ENCODE measurements at regions not wholly inside any gene's neighbourhood (a gene's known extent, or its start where the extent isn't known, plus 50 kb on each side); places are given as distances from the start of the nearest gene placed in this dataset.

DNA sequence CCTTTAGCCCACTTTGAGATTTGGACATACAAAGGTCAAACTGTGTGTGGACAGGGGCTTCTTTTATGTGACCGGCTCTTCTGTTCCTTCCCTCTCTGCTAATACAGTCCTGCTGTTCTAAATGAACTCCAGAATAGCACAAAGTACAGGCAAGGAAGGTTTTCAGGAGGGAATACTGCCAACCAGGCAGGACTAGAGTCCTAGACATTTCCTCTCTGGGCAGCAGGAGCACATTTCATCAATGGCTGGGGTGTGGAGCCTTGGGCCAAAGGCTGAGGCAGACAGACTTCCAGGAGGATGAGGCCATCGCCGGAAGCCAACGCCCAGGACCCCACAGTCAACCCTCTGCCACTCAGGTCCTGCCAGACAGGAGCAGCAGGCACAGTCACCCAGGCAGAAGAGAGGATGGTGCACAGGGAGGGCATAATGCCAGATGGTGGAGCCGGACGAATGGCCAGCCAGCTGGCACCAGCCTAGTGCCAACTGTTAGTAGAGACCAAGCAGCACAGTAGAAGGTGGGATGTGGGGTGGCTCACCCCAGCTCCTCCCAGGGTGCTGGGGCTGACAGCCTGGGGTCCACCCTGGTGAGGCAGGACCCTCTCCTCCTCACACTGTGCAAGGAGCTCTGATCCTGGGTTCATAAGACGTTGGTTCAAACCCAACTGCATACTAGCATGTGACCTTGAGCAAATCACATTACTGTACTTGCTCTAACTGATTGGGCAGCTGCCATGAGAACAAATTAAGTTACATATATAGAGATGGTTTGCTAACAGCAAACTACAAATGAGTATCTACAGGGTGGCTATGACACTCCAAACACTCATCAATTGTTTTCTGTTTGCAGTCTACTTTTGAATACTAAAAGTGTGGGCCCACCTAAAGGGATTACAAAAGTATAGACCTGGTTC, 410.7 kb downstream of the SIPA1L2 start:
- no peaks in the 10 kb centered on the region for H3K4me1 ChIP-seq
- no peak overlapping the region for H3K4me3 ChIP-seq
- H3K36me3 ChIP-seq = no peaks in the 10 kb centered on the region
- no peaks in the 10 kb centered on the region for H3K27me3 ChIP-seq
- DNase-seq (ENCODE audit: low spot score in 2 of 2) = no peak
- H3K27ac ChIP-seq = no peak overlapping the region
- 87 to 90% methylated on average over 5 to 7 of the region's 7 CpGs for WGBS, 2 donors
- TF ChIP-seq POLR2A (IDR thresholded peaks at IDR 0.05) (no peak), EP300 (IDR thresholded peaks at IDR 0.05) (no peak)
- TF ChIP-seq, protein P1, sequence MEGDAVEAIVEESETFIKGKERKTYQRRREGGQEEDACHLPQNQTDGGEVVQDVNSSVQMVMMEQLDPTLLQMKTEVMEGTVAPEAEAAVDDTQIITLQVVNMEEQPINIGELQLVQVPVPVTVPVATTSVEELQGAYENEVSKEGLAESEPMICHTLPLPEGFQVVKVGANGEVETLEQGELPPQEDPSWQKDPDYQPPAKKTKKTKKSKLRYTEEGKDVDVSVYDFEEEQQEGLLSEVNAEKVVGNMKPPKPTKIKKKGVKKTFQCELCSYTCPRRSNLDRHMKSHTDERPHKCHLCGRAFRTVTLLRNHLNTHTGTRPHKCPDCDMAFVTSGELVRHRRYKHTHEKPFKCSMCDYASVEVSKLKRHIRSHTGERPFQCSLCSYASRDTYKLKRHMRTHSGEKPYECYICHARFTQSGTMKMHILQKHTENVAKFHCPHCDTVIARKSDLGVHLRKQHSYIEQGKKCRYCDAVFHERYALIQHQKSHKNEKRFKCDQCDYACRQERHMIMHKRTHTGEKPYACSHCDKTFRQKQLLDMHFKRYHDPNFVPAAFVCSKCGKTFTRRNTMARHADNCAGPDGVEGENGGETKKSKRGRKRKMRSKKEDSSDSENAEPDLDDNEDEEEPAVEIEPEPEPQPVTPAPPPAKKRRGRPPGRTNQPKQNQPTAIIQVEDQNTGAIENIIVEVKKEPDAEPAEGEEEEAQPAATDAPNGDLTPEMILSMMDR (IDR thresholded peaks at IDR 0.05) = no peak
- no peaks in the 10 kb centered on the region for H3K9me3 ChIP-seq

DNA sequence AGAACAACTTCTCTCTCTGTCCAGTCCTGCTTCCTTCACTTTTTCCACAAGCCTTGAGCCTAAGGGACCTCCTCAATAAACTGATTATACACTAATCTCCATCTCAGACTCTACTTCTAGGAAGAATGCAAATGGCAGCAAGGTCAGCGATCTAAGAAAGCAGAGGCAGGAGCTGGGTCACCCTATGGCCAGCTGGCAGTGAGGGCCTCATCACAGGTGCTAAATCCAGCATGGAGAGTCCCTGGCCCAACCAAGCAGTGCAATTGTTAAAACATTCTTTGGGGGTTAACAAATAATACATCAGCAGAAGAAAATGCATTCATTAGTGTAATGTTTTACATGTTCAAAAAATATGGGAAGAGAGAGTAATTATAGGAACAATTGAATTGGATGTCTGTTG, 416.0 kb downstream of the SIPA1L2 start:
- Histone ChIP-seq H3K4me3 (no peak overlapping the region), H3K27me3 (no peaks in the 10 kb centered on the region), H3K27ac (no peak overlapping the region), H3K9me3 (no peaks in the 10 kb centered on the region), H3K36me3 (no peaks in the 10 kb centered on the region), H3K4me1 (peaks cover 0 to 16% (median 0%) of the 10 kb centered on the region in 4 donors)
- no peak for DNase-seq (ENCODE audit: low spot score in 2 of 2)
- TF ChIP-seq, protein P1 (IDR thresholded peaks at IDR 0.05) = no peak
- TF ChIP-seq POLR2A (IDR thresholded peaks at IDR 0.05) (no peak), EP300 (IDR thresholded peaks at IDR 0.05) (no peak)
- 79 to 87% methylated on average over 1 of the region's 1 CpG for WGBS, 2 donors

DNA sequence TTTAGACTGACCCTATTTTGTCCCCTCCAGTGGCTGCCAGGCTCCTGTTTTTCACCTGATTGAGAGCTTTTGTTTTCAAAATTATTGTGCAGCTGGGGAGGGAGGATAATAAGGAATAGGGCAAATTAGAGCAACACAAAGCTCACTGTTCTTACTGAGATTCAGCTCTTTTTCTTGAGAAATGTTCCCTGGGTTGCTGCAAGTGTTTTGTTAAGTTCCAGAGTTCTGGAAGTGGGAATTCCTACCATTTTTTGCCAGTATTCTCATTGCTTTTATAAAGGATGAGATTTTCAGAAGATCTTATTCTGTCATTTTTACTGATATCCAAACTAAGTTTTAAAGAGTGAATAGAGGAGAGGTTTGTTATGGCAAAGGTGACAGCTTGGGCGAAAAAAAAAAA, 417.7 kb downstream of the SIPA1L2 start:
- no peak for DNase-seq (ENCODE audit: low spot score in 2 of 2)
- Histone ChIP-seq H3K27me3 (no peaks in the 10 kb centered on the region), H3K4me1 (peaks cover 0 to 16% (median 0%) of the 10 kb centered on the region in 4 donors), H3K9me3 (no peaks in the 10 kb centered on the region), H3K4me3 (no peak overlapping the region), H3K27ac (peak overlapping the region in 2 of 4 donors; percentile 45 to 68), H3K36me3 (no peaks in the 10 kb centered on the region)
- WGBS, 2 donors = 44 to 48% methylated on average over 1 of the region's 1 CpG
- TF ChIP-seq, protein P1 (IDR thresholded peaks at IDR 0.05) = no peak
- TF ChIP-seq POLR2A (IDR thresholded peaks at IDR 0.05) (no peak), EP300 (IDR thresholded peaks at IDR 0.05) (no peak)

DNA sequence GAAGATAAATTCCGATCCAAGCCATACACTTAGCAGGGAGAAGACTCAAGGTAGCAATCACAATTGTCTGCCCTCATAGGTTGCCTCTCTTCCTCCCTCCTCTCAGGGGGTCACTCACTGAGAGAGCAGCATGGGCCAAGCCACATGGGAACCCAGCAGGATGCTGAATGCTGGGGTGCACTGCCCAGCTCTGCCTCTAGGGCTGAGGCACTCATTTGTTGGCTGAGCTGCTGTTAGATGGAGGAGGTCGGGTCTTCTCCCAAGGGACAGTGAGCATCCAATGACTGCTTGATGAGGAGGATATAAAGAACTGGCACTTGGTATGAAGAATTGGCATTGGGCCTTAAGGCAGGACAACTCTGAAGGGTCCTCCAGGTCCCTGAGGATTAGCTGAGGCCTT, 418.8 kb downstream of the SIPA1L2 start:
- H3K27ac ChIP-seq = no peak overlapping the region
- TF ChIP-seq, protein P1 (IDR thresholded peaks at IDR 0.05) = peak in 1 of 5 experiments; percentile 20
- TF ChIP-seq POLR2A (IDR thresholded peaks at IDR 0.05) = no peak
- WGBS, 2 donors = 81 to 100% methylated on average over 2 of the region's 2 CpGs
- no peak for DNase-seq (ENCODE audit: low spot score in 2 of 2)
- H3K27me3 ChIP-seq = no peaks in the 10 kb centered on the region
- H3K4me1 ChIP-seq = peaks cover 0 to 16% (median 0%) of the 10 kb centered on the region in 4 donors
- no peaks in the 10 kb centered on the region for H3K36me3 ChIP-seq
- no peak overlapping the region for H3K4me3 ChIP-seq
- H3K9me3 ChIP-seq = no peaks in the 10 kb centered on the region

DNA sequence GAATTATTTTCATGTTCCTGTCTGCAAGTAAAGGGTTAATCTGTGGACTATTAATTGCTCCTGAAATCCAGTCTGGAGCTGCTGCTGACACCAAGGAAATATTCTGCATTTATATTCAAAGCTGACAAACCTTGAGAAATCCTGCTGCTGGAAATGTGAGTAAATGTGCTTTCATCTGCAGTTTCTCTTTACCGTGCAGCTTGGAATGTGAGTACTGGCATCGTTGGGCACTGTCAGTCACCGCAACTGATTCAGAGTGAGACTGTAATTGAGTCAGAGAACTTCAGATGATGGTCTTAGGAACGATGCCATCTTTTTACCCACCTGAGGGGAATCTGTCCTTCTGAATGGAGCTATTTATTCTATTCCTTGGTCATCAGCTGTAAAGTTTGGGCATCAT, 420.6 kb downstream of the SIPA1L2 start:
- Histone ChIP-seq H3K36me3 (no peaks in the 10 kb centered on the region), H3K4me1 (peaks cover 0 to 16% (median 0%) of the 10 kb centered on the region in 4 donors), H3K9me3 (no peaks in the 10 kb centered on the region), H3K4me3 (no peak overlapping the region), H3K27me3 (no peaks in the 10 kb centered on the region), H3K27ac (no peak overlapping the region)
- WGBS, 2 donors = 42 to 63% methylated on average over 4 of the region's 4 CpGs
- no peak for DNase-seq (ENCODE audit: low spot score in 2 of 2)
- TF ChIP-seq, protein P1 (IDR thresholded peaks at IDR 0.05) = no peak
